Caco-2 (cell line): ENCODE measurements at regions not wholly inside any gene's neighbourhood (a gene's known extent, or its start where the extent isn't known, plus 50 kb on each side); places are given as distances from the start of the nearest gene placed in this dataset.

ENCODE experiments used
- BruUV-seq: library from RNA; stranded (reverse); fragments of 400-500 nt; replicated peaks from 2 replicates; lab custom pipeline; 2021; lab: Mats Ljungman, UMichigan
- CTCF ChIA-PET: fragments of 300-600 bp; sonication (Branson Sonifier 250); formaldehyde crosslinking; loops from one replicate; lab custom pipeline; 2022; ENCODE audit warnings: antibody characterized with exemption; lab: Charles Lee
- POLR2A ChIA-PET: fragments of 300-600 bp; sonication (Branson Sonifier 250); formaldehyde crosslinking; loops from one replicate; lab custom pipeline; 2022; ENCODE audit warnings: antibody characterized with exemption; lab: Charles Lee
- DNase-seq, 2 experiments: peaks; one replicate each; pipeline versions ENCODE4 v3.0.0 to v3.0.0-alpha.2; 2020 to 2022
- H3K27me3 ChIP-seq: replicated peaks from 2 replicates; pipeline ENCODE4 v1.6.0; 2011; ENCODE audit warnings: low read length; ENCODE audit not compliant: control insufficient read depth, insufficient read depth
- H3K36me3 ChIP-seq: 2 replicates; pipeline ENCODE4 v1.5.1; 2011; ENCODE audit warnings: low read length; ENCODE audit not compliant: control insufficient read depth, insufficient read depth
- H3K4me1 ChIP-seq: fragments of 250-450 bp; sonication (Bioruptor Pico); 2 replicates; pipeline ENCODE4 v1.5.1; 2020; ENCODE audit warnings: mild to moderate bottlenecking
- H3K4me3 ChIP-seq: 2 replicates; pipeline ENCODE4 v1.5.1; 2011; ENCODE audit warnings: low read depth, mild to moderate bottlenecking, control low read depth, low read length
- H3K9me3 ChIP-seq: fragments of 250-450 bp; sonication (Bioruptor Pico); 2 replicates; pipeline ENCODE4 v1.5.1; 2020; ENCODE audit warnings: mild to moderate bottlenecking, moderate library complexity
- H3K27ac Mint-ChIP-seq: one replicate; pipeline ENCODE4 v1.8.0; 2022; ENCODE audit warnings: mixed read lengths; ENCODE audit not compliant: unreplicated experiment
- H3K27me3 Mint-ChIP-seq: one replicate; pipeline ENCODE4 v1.8.0; 2022; ENCODE audit warnings: mixed read lengths; ENCODE audit not compliant: insufficient read depth, unreplicated experiment
- H3K36me3 Mint-ChIP-seq: one replicate; pipeline ENCODE4 v1.8.0; 2022; ENCODE audit warnings: mild to moderate bottlenecking, mixed read lengths; ENCODE audit not compliant: insufficient read depth, unreplicated experiment
- H3K4me1 Mint-ChIP-seq: one replicate; pipeline ENCODE4 v1.8.0; 2022; ENCODE audit warnings: low read depth, mixed read lengths; ENCODE audit not compliant: unreplicated experiment
- H3K4me3 Mint-ChIP-seq: one replicate; pipeline ENCODE4 v1.8.0; 2022; ENCODE audit warnings: mild to moderate bottlenecking, moderate library complexity, mixed read lengths; ENCODE audit not compliant: unreplicated experiment
- H3K9me3 Mint-ChIP-seq: one replicate; pipeline ENCODE4 v1.8.0; 2022; ENCODE audit warnings: mixed read lengths; ENCODE audit not compliant: unreplicated experiment
- CTCF ChIP-seq, 2 experiments: fragments of 200-600 bp in 1 of 2; IDR thresholded peaks; 1 replicate in 1 of 2; 2 replicates in 1 of 2; pipeline versions ENCODE4 v1.5.1 to v1.8.0; 2011 to 2022; ENCODE audit warnings: antibody characterized with exemption in 1 of 2, control low read depth in 1 of 2, inconsistent platforms in 1 of 2, low read depth in 1 of 2, low read length in 1 of 2, mild to moderate bottlenecking in 1 of 2, moderate library complexity in 1 of 2; ENCODE audit not compliant: insufficient read depth in 1 of 2, severe bottlenecking in 1 of 2, unreplicated experiment in 1 of 2
- intact Hi-C: fragments of 100-400 bp; cut with micrococcal nuclease; formaldehyde crosslinking; loops from one replicate; pipeline ENCODE4 v1.10.0; 2022; ENCODE audit not compliant: unreplicated experiment

GRCh38 chr21:34268493-34268892, 95.3 kb upstream of the KCNE2 start:
- intact Hi-C loops, result no loop called here
- 0 out of 2 replicates have a peak, but pooled peaks cover 3% of the 10 kb centered on the region for H3K9me3 ChIP-seq
- H3K36me3 Mint-ChIP-seq, result no peaks in the 10 kb centered on the region
- no peak for TF ChIP-seq CTCF (IDR thresholded peaks at IDR 0.05; ENCODE audit: insufficient read depth in 1 of 2, low read depth in 1 of 2, low read length in 1 of 2, severe bottlenecking in 1 of 2, unreplicated experiment in 1 of 2)
- no peaks in the 10 kb centered on the region for H3K4me1 Mint-ChIP-seq
- no peak overlapping the region for H3K27ac Mint-ChIP-seq
- peaks cover 11% of the 10 kb centered on the region for H3K27me3 Mint-ChIP-seq
- DNase-seq, result no peak
- ChIA-PET POLR2A (no interaction called here), CTCF (no interaction called here)
- H3K4me3 Mint-ChIP-seq, result no peak overlapping the region
- peaks cover 5% of the 10 kb centered on the region for H3K9me3 Mint-ChIP-seq
- no TSS peak for BruUV-seq
- H3K27me3 ChIP-seq, result no peaks in the 10 kb centered on the region
- H3K4me1 ChIP-seq, result no peaks in the 10 kb centered on the region
- no peak overlapping the region for H3K4me3 ChIP-seq
- H3K36me3 ChIP-seq, result no peaks in the 10 kb centered on the region

- Histone ChIP-seq H3K4me3 (no peak overlapping the region), H3K4me1 (no peaks in the 10 kb centered on the region), H3K36me3 (no peaks in the 10 kb centered on the region), H3K27me3 (no peaks in the 10 kb centered on the region), H3K9me3 (no peaks in the 10 kb centered on the region)
- Mint-ChIP-seq H3K27ac (no peak overlapping the region), H3K4me3 (no peak overlapping the region), H3K4me1 (no peaks in the 10 kb centered on the region), H3K36me3 (no peaks in the 10 kb centered on the region), H3K9me3 (no peaks in the 10 kb centered on the region), H3K27me3 (peaks cover 17% of the 10 kb centered on the region)
- POLR2A ChIA-PET, result no interaction called here
- no TSS peak for BruUV-seq
- intact Hi-C loops, result no loop called here
- CTCF ChIA-PET, result no interaction called here
- DNase-seq, result no peak
- TF ChIP-seq CTCF (IDR thresholded peaks at IDR 0.05; ENCODE audit: insufficient read depth in 1 of 2, low read depth in 1 of 2, low read length in 1 of 2, severe bottlenecking in 1 of 2, unreplicated experiment in 1 of 2), result no peak
These were observed 93.4 kb upstream of the KCNE2 start for GRCh38 chr21:34270411-34270810.

- Mint-ChIP-seq H3K36me3 (no peaks in the 10 kb centered on the region), H3K27ac (no peak overlapping the region), H3K4me1 (no peaks in the 10 kb centered on the region), H3K27me3 (peaks cover 17% of the 10 kb centered on the region), H3K4me3 (no peak overlapping the region), H3K9me3 (no peaks in the 10 kb centered on the region)
- Histone ChIP-seq H3K27me3 (no peaks in the 10 kb centered on the region), H3K36me3 (no peaks in the 10 kb centered on the region), H3K4me3 (no peak overlapping the region), H3K4me1 (no peaks in the 10 kb centered on the region), H3K9me3 (no peaks in the 10 kb centered on the region)
- ChIA-PET POLR2A (no interaction called here), CTCF (no interaction called here)
- intact Hi-C loops, result no loop called here
- no TSS peak for BruUV-seq
- TF ChIP-seq CTCF (IDR thresholded peaks at IDR 0.05; ENCODE audit: insufficient read depth in 1 of 2, low read depth in 1 of 2, low read length in 1 of 2, severe bottlenecking in 1 of 2, unreplicated experiment in 1 of 2), result no peak
- no peak for DNase-seq
These were observed 92.5 kb upstream of the KCNE2 start for GRCh38 chr21:34271189-34271851.
